ENCODE measurements at regions not wholly inside any gene's neighbourhood (a gene's known extent, or its start where the extent isn't known, plus 50 kb on each side); places are given as distances from the start of the nearest gene placed in this dataset.
"Not testable (repeated sequence)": the region's sequence is repeated elsewhere in the genome, so short reads cannot be mapped to it uniquely, and the experiment has no call there.

DNA sequence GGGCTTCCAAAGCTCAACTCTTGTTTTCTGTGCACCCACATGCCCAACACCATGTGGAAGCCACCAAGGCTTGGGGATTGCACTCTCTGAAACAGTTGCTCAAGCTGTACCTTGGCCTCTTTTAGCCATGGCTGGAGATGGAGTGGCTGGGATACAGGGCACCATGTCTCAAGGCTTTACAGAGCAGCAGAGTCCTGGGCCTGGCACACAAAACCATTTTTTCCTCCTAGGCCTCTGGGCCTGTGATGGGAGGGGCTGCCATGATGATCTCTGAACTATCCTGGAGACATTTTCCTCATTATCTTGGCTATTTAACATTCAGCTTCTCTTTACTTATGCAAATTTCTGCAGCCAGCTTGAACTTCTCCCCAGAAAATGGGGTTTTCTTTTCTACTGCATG is 179.7 kb upstream of the LRP1B start:
- Mint-ChIP-seq H3K27ac (no peak overlapping the region), H3K9me3 (peaks cover 26% of the 10 kb centered on the region), H3K27me3 (no peaks in the 10 kb centered on the region), H3K4me3 (no peak overlapping the region), H3K36me3 (ENCODE audit: low read depth) (no peaks in the 10 kb centered on the region), H3K4me1 (ENCODE audit: low read depth) (no peaks in the 10 kb centered on the region)
- intact Hi-C loops (cut with micrococcal nuclease) = no loop called here

DNA sequence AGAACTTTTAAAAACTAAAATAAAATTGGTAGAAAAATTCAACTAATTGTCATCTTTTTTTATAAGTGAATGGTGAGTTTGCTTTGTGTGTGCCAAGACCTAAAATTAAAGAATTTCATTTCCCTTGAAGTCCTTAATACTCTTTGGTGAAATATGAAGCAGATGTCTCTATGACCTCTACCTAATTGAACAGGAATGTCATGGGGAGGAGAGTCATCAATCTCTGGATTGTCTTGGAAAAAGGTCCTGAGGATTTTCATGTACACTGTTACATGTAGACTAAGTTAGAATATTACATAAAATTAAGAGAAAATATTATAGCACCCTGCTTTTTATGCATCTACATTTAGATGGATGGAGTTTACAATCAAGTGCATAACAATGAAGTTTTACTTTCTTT is 177.9 kb upstream of the LRP1B start:
- H3K27me3 Mint-ChIP-seq = no peaks in the 10 kb centered on the region
- H3K36me3 Mint-ChIP-seq (ENCODE audit: low read depth) = no peaks in the 10 kb centered on the region
- H3K27ac Mint-ChIP-seq = no peak overlapping the region
- H3K9me3 Mint-ChIP-seq = peaks cover 26% of the 10 kb centered on the region
- intact Hi-C loops (cut with micrococcal nuclease) = no loop called here
- H3K4me3 Mint-ChIP-seq = no peak overlapping the region
- no peaks in the 10 kb centered on the region for H3K4me1 Mint-ChIP-seq (ENCODE audit: low read depth)

DNA sequence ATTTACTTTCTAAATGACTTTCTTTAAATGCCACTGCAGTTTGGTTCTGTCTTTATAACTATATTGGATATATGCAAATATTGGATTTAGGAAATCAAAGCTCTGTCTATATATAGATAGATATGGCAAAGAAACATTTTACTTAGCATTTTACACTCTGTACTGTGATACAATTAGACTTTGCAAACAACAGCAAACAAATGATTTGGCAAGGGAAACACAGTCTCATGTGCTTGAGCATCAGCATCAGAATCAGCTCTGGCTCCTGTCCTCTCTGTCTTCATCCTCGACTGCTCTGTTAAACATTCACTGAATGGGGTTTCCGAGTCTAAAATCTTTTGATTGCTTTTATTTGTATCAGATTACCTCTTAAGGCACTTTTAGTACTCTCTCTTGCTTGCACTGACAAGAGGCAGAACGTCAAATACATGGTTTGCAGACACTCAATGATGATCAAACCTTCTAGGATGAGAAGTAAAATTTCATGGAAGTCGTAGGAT is 176.8 kb upstream of the LRP1B start:
- intact Hi-C loops (cut with micrococcal nuclease) = no loop called here

GRCh38 chr2:142307086-142307485 is 176.3 kb upstream of the LRP1B start:
- no peaks in the 10 kb centered on the region for H3K4me1 Mint-ChIP-seq (ENCODE audit: low read depth)
- intact Hi-C loops (cut with micrococcal nuclease) = no loop called here
- no peak overlapping the region for H3K4me3 Mint-ChIP-seq

More for the DNA sequence above, 176.8 kb upstream of the LRP1B start:
- Mint-ChIP-seq H3K27ac (no peak overlapping the region), H3K9me3 (peaks cover 26% of the 10 kb centered on the region), H3K4me1 (ENCODE audit: low read depth) (no peaks in the 10 kb centered on the region), H3K36me3 (ENCODE audit: low read depth) (no peaks in the 10 kb centered on the region), H3K27me3 (no peaks in the 10 kb centered on the region), H3K4me3 (no peak overlapping the region)

GRCh38 chr2:142306131-142306530 is 175.3 kb upstream of the LRP1B start:
- Mint-ChIP-seq H3K27me3 (no peaks in the 10 kb centered on the region), H3K9me3 (peaks cover 19% of the 10 kb centered on the region), H3K4me1 (ENCODE audit: low read depth) (no peaks in the 10 kb centered on the region), H3K27ac (no peak overlapping the region), H3K4me3 (no peak overlapping the region), H3K36me3 (ENCODE audit: low read depth) (no peaks in the 10 kb centered on the region)
- intact Hi-C loops (cut with micrococcal nuclease) = no loop called here

More at GRCh38 chr2:142307086-142307485, 176.3 kb upstream of the LRP1B start:
- H3K27me3 Mint-ChIP-seq = no peaks in the 10 kb centered on the region
- no peak overlapping the region for H3K27ac Mint-ChIP-seq
- no peaks in the 10 kb centered on the region for H3K36me3 Mint-ChIP-seq (ENCODE audit: low read depth)
- H3K9me3 Mint-ChIP-seq = peaks cover 26% of the 10 kb centered on the region

GRCh38 chr2:142300517-142300916 is 169.7 kb upstream of the LRP1B start:
- no peaks in the 10 kb centered on the region for H3K27me3 Mint-ChIP-seq
- intact Hi-C loops (cut with micrococcal nuclease) = no loop called here
- H3K36me3 Mint-ChIP-seq (ENCODE audit: low read depth) = no peaks in the 10 kb centered on the region
- H3K9me3 Mint-ChIP-seq = peaks cover 5% of the 10 kb centered on the region
- no peak overlapping the region for H3K4me3 Mint-ChIP-seq
- no peak overlapping the region for H3K27ac Mint-ChIP-seq
- no peaks in the 10 kb centered on the region for H3K4me1 Mint-ChIP-seq (ENCODE audit: low read depth)

DNA sequence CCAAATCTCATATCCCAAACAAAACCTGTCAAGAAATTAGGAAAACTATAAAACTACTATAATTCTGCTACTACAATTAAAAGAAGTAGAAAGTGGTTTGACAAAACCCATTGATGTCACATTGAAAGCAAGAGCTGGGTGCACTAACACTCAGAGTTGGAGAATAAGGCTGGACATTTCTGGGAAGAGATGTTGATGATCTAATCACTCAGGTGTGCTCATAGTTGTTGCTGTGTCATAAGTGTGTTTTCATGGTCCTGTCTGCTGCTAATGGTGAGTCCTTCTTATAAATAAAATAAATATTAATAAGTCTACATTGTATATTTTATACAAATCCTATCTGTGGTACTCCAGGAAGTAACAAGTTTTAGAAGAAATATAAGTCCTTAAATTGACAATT is 168.2 kb upstream of the LRP1B start:
- H3K9me3 Mint-ChIP-seq = peaks cover 9% of the 10 kb centered on the region
- no peaks in the 10 kb centered on the region for H3K4me1 Mint-ChIP-seq (ENCODE audit: low read depth)
- H3K27me3 Mint-ChIP-seq = no peaks in the 10 kb centered on the region

DNA sequence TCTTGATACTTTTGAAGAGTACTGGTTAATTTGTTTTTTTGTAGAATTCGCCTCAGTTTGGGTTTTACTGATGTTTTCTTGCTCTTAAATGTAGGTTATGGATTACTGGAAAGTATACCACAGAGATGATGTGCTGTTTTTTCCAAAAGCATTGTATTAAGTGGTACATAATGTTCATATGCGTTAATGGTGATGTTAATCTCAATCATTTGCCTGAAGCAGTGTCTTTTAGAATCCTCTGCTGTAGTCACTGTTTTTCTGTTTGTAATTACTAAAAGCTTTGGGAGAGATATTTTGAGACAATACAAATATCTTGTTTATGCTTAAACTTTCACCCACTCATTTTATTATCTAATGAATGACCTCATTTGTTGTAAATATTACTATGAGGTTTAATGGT is 163.4 kb upstream of the LRP1B start:
- no peaks in the 10 kb centered on the region for H3K36me3 Mint-ChIP-seq (ENCODE audit: low read depth)
- H3K27me3 Mint-ChIP-seq = no peaks in the 10 kb centered on the region
- intact Hi-C loops (cut with micrococcal nuclease) = no loop called here
- H3K27ac Mint-ChIP-seq = no peak overlapping the region
- no peak overlapping the region for H3K4me3 Mint-ChIP-seq
- no peaks in the 10 kb centered on the region for H3K4me1 Mint-ChIP-seq (ENCODE audit: low read depth)
- peaks cover 9% of the 10 kb centered on the region for H3K9me3 Mint-ChIP-seq

More for the DNA sequence above, 168.2 kb upstream of the LRP1B start:
- H3K27ac Mint-ChIP-seq = no peak overlapping the region
- no peaks in the 10 kb centered on the region for H3K36me3 Mint-ChIP-seq (ENCODE audit: low read depth)
- H3K4me3 Mint-ChIP-seq = no peak overlapping the region
- intact Hi-C loops (cut with micrococcal nuclease) = no loop called here

DNA sequence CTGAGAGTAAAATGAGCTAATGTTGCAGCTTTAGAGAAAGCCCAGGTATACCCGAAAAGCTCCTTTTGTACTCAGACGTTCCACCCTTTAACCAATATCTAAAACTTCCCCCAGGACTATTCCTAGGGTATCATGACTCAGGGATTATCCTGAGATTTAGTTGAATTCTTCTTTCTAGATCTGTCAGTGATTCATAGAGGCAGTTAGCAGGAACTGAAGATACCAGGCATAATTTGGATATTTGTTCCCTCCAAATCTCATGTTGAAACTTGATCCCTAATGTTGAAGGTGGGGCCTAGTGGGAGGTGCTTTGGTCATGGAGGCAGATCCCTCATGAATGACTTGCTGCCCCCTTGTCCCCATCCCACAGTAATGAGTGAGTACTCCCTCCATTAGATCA is 161.2 kb upstream of the LRP1B start:
- Mint-ChIP-seq H3K36me3 (ENCODE audit: low read depth) (no peaks in the 10 kb centered on the region), H3K4me1 (ENCODE audit: low read depth) (no peaks in the 10 kb centered on the region), H3K27ac (no peak overlapping the region), H3K4me3 (no peak overlapping the region), H3K27me3 (no peaks in the 10 kb centered on the region), H3K9me3 (peaks cover 9% of the 10 kb centered on the region)
- intact Hi-C loops (cut with micrococcal nuclease) = no loop called here

- Mint-ChIP-seq H3K9me3 (peaks cover 8% of the 10 kb centered on the region), H3K27me3 (no peaks in the 10 kb centered on the region)
- intact Hi-C loops (cut with micrococcal nuclease) = no loop called here
Measured at GRCh38 chr2:142290931-142291330, 160.1 kb upstream of the LRP1B start.

GRCh38 chr2:142286618-142287017 is 155.8 kb upstream of the LRP1B start:
- Mint-ChIP-seq H3K27ac (no peak overlapping the region), H3K36me3 (ENCODE audit: low read depth) (no peaks in the 10 kb centered on the region), H3K27me3 (no peaks in the 10 kb centered on the region), H3K9me3 (no peaks in the 10 kb centered on the region), H3K4me3 (no peak overlapping the region), H3K4me1 (ENCODE audit: low read depth) (no peaks in the 10 kb centered on the region)
- intact Hi-C loops (cut with micrococcal nuclease) = no loop called here

More at GRCh38 chr2:142290931-142291330, 160.1 kb upstream of the LRP1B start:
- Mint-ChIP-seq H3K36me3 (ENCODE audit: low read depth) (no peaks in the 10 kb centered on the region), H3K27ac (no peak overlapping the region), H3K4me1 (ENCODE audit: low read depth) (no peaks in the 10 kb centered on the region), H3K4me3 (no peak overlapping the region)

- Mint-ChIP-seq H3K27ac (no peak overlapping the region), H3K27me3 (no peaks in the 10 kb centered on the region), H3K4me1 (ENCODE audit: low read depth) (no peaks in the 10 kb centered on the region), H3K9me3 (no peaks in the 10 kb centered on the region), H3K36me3 (ENCODE audit: low read depth) (no peaks in the 10 kb centered on the region), H3K4me3 (no peak overlapping the region)
- intact Hi-C loops (cut with micrococcal nuclease) = no loop called here
Measured at GRCh38 chr2:142285480-142285879, 154.7 kb upstream of the LRP1B start.

DNA sequence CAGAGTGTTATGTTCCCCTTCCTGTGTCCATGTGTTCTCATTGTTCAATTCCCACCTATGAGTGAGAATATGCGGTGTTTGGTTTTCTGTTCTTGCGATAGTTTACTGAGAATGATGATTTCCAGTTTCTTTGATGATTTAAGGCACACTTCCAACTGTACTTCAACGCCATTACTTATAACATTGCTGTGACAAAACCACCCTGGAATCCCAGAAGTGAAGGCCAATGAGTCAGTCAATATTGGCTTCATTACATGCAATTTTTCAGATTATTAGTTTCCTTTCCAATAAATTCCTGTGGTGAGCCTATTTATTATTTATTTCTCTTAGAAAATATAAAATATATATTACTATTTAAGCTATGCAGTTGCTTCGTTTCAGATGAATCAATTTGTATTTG is 153.5 kb upstream of the LRP1B start:
- H3K9me3 Mint-ChIP-seq; H3K36me3 Mint-ChIP-seq (ENCODE audit: low read depth); H3K27ac Mint-ChIP-seq; H3K4me1 Mint-ChIP-seq (ENCODE audit: low read depth); H3K4me3 Mint-ChIP-seq; intact Hi-C loops (cut with micrococcal nuclease); H3K27me3 Mint-ChIP-seq: not testable (repeated sequence)

DNA sequence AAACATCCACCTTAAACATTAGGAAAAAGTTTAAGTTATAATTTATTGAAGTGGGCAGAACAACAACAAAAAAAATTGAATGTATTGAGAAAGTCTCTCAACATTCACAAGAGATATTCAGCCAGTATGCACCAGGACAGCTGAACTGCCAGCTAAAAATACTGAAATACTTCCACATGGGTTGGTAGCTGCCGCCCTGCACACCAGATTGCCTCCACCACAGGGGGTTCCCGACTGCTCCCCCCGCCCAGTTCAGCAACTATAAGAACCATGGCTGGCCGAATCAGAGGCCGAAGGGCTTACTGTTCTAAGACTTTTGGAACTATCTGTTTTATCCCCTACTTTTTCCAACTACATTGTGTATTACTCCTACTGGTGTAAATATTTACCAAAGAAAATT is 150.0 kb upstream of the LRP1B start:
- intact Hi-C loops (cut with micrococcal nuclease) = no loop called here
- Mint-ChIP-seq H3K27me3 (no peaks in the 10 kb centered on the region), H3K27ac (no peak overlapping the region)

GRCh38 chr2:142270990-142271389 is 140.2 kb upstream of the LRP1B start:
- Mint-ChIP-seq H3K27ac (no peak overlapping the region), H3K4me1 (ENCODE audit: low read depth) (no peaks in the 10 kb centered on the region), H3K27me3 (no peaks in the 10 kb centered on the region), H3K36me3 (ENCODE audit: low read depth) (no peaks in the 10 kb centered on the region), H3K9me3 (peaks cover 12% of the 10 kb centered on the region), H3K4me3 (no peak overlapping the region)
- intact Hi-C loops (cut with micrococcal nuclease) = no loop called here

More for the DNA sequence above, 150.0 kb upstream of the LRP1B start:
- H3K9me3 Mint-ChIP-seq = peaks cover 11% of the 10 kb centered on the region
- H3K36me3 Mint-ChIP-seq (ENCODE audit: low read depth) = no peaks in the 10 kb centered on the region
- H3K4me1 Mint-ChIP-seq (ENCODE audit: low read depth) = no peaks in the 10 kb centered on the region
- no peak overlapping the region for H3K4me3 Mint-ChIP-seq
